PC-9 (cell line): ENCODE measurements at regions not wholly inside any gene's neighbourhood (a gene's known extent, or its start where the extent isn't known, plus 50 kb on each side); places are given as distances from the start of the nearest gene placed in this dataset.

Experiments used
- BruUV-seq: library from RNA; stranded (reverse); fragments of 400-500 nt; replicated peaks from 2 replicates; lab custom pipeline; 2021; lab: Mats Ljungman, UMichigan
- CTCF ChIA-PET: fragments of 300-600 bp; sonication (Branson Sonifier 250); formaldehyde crosslinking; loops from one replicate; lab custom pipeline; 2022; ENCODE audit warnings: antibody characterized with exemption; lab: Charles Lee
- POLR2A ChIA-PET: fragments of 300-600 bp; sonication (Branson Sonifier 250); formaldehyde crosslinking; loops from one replicate; lab custom pipeline; 2022; ENCODE audit warnings: antibody characterized with exemption; ENCODE audit not compliant: unreplicated experiment; lab: Charles Lee
- DNase-seq, 2 experiments: peaks; one replicate each; pipeline versions ENCODE4 v3.0.0 to v3.0.0-alpha.2; 2015 to 2022; ENCODE audit warnings: mixed read lengths in 1 of 2
- H2AFZ ChIP-seq: fragments of 200-600 bp; sonication (generic); 2 replicates; pipeline ENCODE4 v1.8.1; 2017; ENCODE audit warnings: antibody characterized with exemption
- H3F3A ChIP-seq: fragments of 200-600 bp; sonication (generic); 2 replicates; pipeline ENCODE4 v1.8.1; 2017; ENCODE audit warnings: antibody characterized with exemption, mild to moderate bottlenecking, low read depth; ENCODE audit not compliant: insufficient read depth
- H3K27ac ChIP-seq: fragments of 200-600 bp; sonication (generic); 2 replicates; pipeline ENCODE4 v1.6.1; 2016; ENCODE audit warnings: mixed run types
- H3K27me3 ChIP-seq: fragments of 200-600 bp; sonication (generic); 2 replicates; pipeline ENCODE4 v1.6.1; 2016; ENCODE audit warnings: low read depth, mixed run types; ENCODE audit not compliant: insufficient read depth
- H3K36me3 ChIP-seq: fragments of 200-600 bp; sonication (generic); 2 replicates; pipeline ENCODE4 v1.6.1; 2016; ENCODE audit warnings: low read depth, mixed run types
- H3K4me1 ChIP-seq: fragments of 200-600 bp; sonication (generic); replicated peaks from 2 replicates; pipeline ENCODE4 v1.6.1; 2016; ENCODE audit warnings: mixed run types; ENCODE audit not compliant: insufficient read depth
- H3K4me2 ChIP-seq: fragments of 200-600 bp; sonication (generic); 2 replicates; pipeline ENCODE4 v1.6.1; 2017; ENCODE audit warnings: mixed run types
- H3K4me3 ChIP-seq: fragments of 200-600 bp; sonication (generic); 2 replicates; pipeline ENCODE4 v1.6.1; 2016; ENCODE audit warnings: mixed run types
- H3K79me2 ChIP-seq: fragments of 200-600 bp; sonication (generic); 2 replicates; pipeline ENCODE4 v1.6.1; 2017; ENCODE audit warnings: low read depth, mixed run types
- H3K9me2 ChIP-seq: fragments of 200-600 bp; sonication (generic); 2 replicates; pipeline ENCODE4 v1.8.1; 2017; ENCODE audit warnings: mild to moderate bottlenecking; ENCODE audit not compliant: insufficient read depth
- H3K9me3 ChIP-seq: fragments of 200-600 bp; sonication (generic); 2 replicates; pipeline ENCODE4 v1.8.1; 2016; ENCODE audit warnings: low read depth; ENCODE audit not compliant: insufficient read depth
- H4K20me1 ChIP-seq: fragments of 200-600 bp; sonication (generic); 2 replicates; pipeline ENCODE4 v1.8.1; 2017; ENCODE audit not compliant: insufficient read depth
- EZH2 ChIP-seq: fragments of 200-600 bp; sonication (generic); IDR thresholded peaks from 2 replicates; pipeline ENCODE4 v1.8.0; 2017; ENCODE audit warnings: antibody characterized with exemption, low read depth
- intact Hi-C: fragments of 100-400 bp; cut with micrococcal nuclease; formaldehyde crosslinking; loops from one replicate; pipeline ENCODE4 v1.10.0; 2022; ENCODE audit not compliant: unreplicated experiment
- TF ChIP-seq, protein P1 (sequence below): fragments of 200-600 bp; sonication (generic); conservative IDR thresholded peaks from 2 replicates; pipeline ENCODE4 v1.6.1; 2017; ENCODE audit warnings: mixed run types, antibody characterized with exemption, mild to moderate bottlenecking, moderate library complexity

DNA sequence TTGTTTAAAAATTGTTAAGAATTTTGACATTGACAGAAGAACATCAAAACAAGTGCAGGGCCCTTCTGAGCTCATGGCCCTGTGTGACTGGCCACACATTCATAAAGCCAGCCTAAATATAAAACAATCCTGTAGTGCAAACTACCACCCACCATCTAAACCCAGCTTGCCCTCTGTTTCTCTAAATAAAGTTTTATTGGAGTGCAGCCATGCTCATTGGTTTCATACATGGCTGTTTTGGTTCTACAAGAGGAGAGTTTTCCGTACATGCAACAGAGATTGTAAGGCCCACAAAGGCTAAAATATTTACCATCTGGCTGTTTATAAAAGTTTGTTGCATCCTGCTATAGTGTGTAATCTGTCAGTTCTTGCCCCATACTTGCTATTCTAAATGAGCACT lies 54.6 kb upstream of the TRIM24 start:
- Histone ChIP-seq H2AFZ (no peak overlapping the region), H3K79me2 (no peaks in the 10 kb centered on the region), H3K4me2 (no peak overlapping the region), H3K9me2 (no peaks in the 10 kb centered on the region), H4K20me1 (no peaks in the 10 kb centered on the region), H3F3A (no peaks in the 10 kb centered on the region), H3K4me1 (no peaks in the 10 kb centered on the region), H3K9me3 (no peaks in the 10 kb centered on the region), H3K36me3 (no peaks in the 10 kb centered on the region), H3K27ac (no peak overlapping the region), H3K27me3 (no peaks in the 10 kb centered on the region), H3K4me3 (no peak overlapping the region)
- DNase-seq: no peak
- ChIA-PET CTCF (no interaction called here), POLR2A (no interaction called here)
- no peak for TF ChIP-seq EZH2
- TF ChIP-seq, protein P1, sequence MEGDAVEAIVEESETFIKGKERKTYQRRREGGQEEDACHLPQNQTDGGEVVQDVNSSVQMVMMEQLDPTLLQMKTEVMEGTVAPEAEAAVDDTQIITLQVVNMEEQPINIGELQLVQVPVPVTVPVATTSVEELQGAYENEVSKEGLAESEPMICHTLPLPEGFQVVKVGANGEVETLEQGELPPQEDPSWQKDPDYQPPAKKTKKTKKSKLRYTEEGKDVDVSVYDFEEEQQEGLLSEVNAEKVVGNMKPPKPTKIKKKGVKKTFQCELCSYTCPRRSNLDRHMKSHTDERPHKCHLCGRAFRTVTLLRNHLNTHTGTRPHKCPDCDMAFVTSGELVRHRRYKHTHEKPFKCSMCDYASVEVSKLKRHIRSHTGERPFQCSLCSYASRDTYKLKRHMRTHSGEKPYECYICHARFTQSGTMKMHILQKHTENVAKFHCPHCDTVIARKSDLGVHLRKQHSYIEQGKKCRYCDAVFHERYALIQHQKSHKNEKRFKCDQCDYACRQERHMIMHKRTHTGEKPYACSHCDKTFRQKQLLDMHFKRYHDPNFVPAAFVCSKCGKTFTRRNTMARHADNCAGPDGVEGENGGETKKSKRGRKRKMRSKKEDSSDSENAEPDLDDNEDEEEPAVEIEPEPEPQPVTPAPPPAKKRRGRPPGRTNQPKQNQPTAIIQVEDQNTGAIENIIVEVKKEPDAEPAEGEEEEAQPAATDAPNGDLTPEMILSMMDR: no peak
- no TSS peak for BruUV-seq
- intact Hi-C loops: no loop called here

DNA sequence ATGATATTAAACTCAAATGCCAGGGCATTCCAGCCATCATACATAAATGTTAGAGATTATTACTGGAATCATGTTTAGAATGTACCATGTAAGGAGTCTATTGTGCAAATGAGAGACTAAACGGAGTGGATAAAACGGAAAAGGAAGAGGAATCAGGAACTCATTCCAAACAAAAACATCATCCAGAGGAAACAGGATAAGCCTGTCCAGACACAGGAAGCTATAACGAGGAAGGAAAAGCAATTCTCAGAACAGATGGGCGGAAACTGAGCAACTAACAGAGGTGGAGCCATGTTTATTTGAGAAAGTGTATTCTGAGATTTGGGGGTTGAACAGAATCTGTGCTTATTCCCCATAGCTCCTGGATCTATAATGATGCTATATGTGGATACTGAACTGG lies 52.3 kb upstream of the TRIM24 start:
- H3K36me3 ChIP-seq: no peaks in the 10 kb centered on the region
- H3K4me2 ChIP-seq: no peak overlapping the region
- intact Hi-C loops: no loop called here
- H2AFZ ChIP-seq: no peak overlapping the region
- no peaks in the 10 kb centered on the region for H3K9me3 ChIP-seq
- ChIA-PET CTCF (no interaction called here), POLR2A (no interaction called here)
- no peak overlapping the region for H3K4me3 ChIP-seq
- H3K79me2 ChIP-seq: no peaks in the 10 kb centered on the region
- no peaks in the 10 kb centered on the region for H3K9me2 ChIP-seq
- BruUV-seq: no TSS peak
- no peaks in the 10 kb centered on the region for H3F3A ChIP-seq
- H3K27ac ChIP-seq: no peak overlapping the region
- no peaks in the 10 kb centered on the region for H3K27me3 ChIP-seq
- no peaks in the 10 kb centered on the region for H4K20me1 ChIP-seq
- H3K4me1 ChIP-seq: no peaks in the 10 kb centered on the region
- no peak for TF ChIP-seq EZH2
- TF ChIP-seq, protein P1: no peak
- no peak for DNase-seq
